HG03097 (cell line): ENCODE measurements at regions not wholly inside any gene's neighbourhood (a gene's known extent, or its start where the extent isn't known, plus 50 kb on each side); places are given as distances from the start of the nearest gene placed in this dataset.
"Not testable (repeated sequence)": the region's sequence is repeated elsewhere in the genome, so short reads cannot be mapped to it uniquely, and the experiment has no call there.

Experiments
- ATAC-seq: cut with Tn5 transposase; IDR thresholded peaks from one replicate; pipeline ENCODE4 v1.9.1; 2021; ENCODE audit not compliant: unreplicated experiment, low FRiP score

GRCh38 chr2:16416651-16417050 lies 249.0 kb downstream of the CYRIA start:
- no peak for ATAC-seq

DNA sequence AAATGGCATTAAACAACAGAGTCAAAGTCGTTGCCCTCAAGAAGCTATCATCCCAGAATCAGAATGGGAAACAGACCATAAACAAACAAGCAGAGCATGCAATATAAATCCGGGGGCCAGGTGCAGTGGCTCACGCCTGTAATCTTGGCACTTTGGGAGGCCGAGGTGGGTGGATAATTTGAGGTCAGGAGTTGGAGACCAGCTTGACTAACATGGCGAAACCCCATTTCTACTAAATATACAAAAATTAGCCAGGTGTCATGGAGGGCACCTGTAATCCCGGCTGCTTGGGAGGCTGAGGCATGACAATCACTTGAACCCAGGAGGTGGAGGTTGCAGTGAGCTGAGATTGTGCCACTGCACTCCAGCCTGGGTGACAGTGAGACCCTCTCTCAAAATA lies 249.8 kb downstream of the CYRIA start:
- ATAC-seq = not testable (repeated sequence)

DNA sequence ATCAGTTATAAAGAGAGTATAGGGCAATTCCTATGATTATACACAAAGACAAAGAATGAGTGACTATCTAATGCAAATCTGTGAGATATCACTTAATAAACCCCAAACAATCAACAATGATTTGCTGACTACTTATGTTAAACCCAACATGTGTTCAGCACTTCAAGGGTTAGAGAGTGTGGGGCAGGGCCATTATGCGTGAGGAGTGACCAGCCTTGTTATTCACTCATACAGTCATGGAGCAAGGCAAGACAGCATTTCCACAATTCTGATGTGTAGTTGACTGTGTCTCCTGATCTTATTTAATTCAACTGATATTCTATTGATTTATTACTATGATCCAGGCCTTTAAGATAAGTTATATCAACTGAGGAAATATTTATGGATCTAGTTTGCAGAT lies 251.7 kb downstream of the CYRIA start:
- ATAC-seq = no peak

- ATAC-seq = no peak
Observed at GRCh38 chr2:16413285-16413684, 252.3 kb downstream of the CYRIA start.

DNA sequence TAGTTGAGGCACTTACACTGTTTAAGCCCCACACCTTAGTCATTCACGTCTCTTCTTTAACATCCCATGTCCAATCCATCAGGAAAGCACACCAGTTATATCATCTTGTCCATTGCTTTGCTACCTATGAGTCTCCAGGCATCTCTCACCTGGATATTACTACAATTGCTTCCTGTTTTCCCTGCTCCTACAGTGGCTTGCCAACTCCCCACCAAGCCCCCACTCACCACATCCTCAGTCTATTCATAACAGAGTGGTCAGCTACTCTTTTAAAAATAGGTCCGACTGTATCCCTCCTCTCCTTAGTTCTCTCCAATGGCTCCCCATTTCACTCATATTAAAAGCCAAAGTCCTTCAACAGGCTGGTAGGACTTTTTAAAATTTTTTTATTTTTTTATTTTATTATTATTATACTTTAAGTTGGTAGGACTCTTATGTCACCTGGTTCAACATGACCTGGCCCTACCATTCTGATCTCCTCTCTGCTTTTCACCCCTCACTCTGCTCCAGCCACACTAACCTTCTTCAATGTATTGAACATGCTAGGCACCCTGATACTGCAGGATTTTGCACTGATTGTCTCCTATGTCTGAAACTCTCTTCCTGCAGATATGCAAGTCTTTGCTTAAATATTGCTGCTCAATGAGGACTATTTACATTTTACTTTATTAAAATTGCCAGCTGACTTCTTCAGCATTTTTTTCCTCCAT lies 253.2 kb downstream of the CYRIA start:
- ATAC-seq = no peak

DNA sequence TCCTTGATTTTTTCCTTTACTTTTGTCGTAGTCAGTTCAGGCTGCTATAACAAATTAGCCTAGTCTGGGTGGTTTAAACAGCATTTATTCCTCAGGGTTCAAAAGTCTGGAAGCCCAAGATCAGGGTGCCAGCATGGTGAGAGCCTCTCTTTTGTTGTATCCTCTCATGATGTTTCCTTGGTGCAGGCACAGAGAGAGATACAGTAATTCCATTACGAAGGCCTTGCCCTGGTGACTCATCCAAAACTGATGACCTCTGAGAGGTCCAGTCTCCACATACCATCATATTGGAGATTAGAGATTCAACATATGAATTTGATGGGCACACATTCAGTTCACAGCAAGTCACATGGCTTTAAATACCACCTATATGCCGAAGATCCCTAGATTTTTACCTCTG lies 253.8 kb downstream of the CYRIA start:
- ATAC-seq = no peak

DNA sequence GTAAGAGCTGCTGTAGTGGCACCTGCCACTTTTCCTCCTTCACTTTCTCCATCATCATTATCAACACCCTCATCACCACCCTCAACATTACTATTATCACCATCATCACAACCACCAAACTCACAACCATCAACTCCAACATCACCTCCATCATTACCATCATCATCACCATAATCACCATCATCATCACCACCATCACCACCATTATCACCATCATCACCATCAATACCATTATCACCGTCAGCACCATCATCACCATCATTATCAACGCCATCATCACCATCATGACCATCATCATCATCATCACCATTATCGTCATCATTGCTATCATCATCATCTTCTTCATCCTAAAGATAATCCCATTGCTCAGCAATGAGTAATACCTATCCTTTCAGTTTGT lies 255.8 kb downstream of the CYRIA start:
- no peak for ATAC-seq

DNA sequence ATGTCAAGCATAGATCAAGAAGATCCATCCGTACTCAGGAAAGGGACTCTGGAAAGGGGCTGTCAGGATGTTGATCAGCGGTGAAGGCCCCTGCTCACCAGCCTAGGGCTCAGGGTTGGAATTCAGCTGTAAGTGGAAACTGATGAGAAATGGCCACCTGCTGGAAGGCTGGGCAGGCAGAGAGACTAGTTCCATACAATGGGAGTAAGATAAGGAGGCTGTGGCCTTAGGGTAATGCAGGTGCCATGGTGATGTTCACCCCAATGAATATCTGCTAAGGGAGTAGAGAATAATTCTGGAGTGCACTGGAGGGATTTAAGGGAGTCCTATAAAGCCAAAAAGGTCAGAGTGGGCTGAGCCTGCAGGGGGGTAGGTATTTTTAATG lies 256.6 kb downstream of the CYRIA start:
- ATAC-seq = no peak

GRCh38 chr2:16408331-16409005 lies 257.2 kb downstream of the CYRIA start:
- no peak for ATAC-seq

- ATAC-seq = no peak
Observed at GRCh38 chr2:16407358-16407757, 258.3 kb downstream of the CYRIA start.

- ATAC-seq = no peak
Observed at GRCh38 chr2:16406496-16407289, 258.9 kb downstream of the CYRIA start.

GRCh38 chr2:16405551-16405950 lies 260.1 kb downstream of the CYRIA start:
- ATAC-seq = no peak

DNA sequence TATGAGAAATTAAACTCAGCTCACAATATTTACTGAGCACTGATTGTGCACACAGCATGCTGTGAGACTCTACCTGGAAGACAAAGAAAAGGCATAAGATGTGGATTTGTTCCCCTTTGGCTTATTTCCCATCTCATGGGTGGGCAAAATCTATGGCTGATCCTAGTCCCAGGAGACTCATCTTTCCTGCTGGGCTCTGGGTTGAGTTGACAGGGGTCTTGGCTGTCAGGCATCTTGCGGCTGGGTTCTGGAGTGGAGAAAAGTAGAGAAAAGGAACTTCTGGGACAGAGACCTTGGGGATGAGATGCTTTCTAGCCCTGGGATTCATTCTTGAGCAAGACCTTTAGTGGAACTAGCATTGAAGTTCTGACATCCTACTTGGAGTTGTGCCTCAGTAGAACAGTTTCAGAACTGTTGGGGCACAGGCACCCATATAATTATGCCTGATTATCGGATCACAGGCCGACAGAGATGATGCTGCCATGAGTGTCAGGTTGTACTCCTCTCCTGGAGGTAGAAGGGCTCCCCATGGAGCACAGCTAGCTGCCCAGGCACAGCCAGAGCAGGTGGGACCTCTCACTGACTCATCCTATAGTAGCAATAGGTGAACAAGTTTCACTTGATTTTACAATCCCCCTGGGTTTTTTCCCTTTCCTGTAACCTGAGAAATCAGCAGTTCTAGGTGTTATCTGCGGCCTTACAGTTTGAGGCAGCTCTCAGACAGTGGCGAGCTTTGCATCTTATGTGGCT lies 260.9 kb downstream of the CYRIA start:
- no peak for ATAC-seq

GRCh38 chr2:16404146-16404545 lies 261.5 kb downstream of the CYRIA start:
- no peak for ATAC-seq

DNA sequence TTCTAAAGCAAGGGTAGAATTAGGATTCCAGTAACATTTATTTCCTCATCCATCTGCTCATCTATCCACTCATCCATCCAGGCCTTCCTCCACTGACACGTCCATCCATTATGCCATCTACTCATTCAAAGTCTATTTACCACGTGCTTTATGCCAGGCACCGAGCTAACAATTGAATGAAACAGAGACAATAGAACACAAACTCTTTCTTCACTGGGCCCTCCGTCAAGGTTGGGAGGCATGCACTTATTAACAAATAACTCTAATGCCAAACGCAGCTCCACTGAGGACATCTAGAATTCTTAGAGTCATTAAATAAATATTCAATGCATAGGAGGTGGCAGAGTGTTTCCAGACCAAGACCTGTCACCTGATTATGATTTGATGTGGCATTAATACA lies 262.7 kb downstream of the CYRIA start:
- no peak for ATAC-seq

DNA sequence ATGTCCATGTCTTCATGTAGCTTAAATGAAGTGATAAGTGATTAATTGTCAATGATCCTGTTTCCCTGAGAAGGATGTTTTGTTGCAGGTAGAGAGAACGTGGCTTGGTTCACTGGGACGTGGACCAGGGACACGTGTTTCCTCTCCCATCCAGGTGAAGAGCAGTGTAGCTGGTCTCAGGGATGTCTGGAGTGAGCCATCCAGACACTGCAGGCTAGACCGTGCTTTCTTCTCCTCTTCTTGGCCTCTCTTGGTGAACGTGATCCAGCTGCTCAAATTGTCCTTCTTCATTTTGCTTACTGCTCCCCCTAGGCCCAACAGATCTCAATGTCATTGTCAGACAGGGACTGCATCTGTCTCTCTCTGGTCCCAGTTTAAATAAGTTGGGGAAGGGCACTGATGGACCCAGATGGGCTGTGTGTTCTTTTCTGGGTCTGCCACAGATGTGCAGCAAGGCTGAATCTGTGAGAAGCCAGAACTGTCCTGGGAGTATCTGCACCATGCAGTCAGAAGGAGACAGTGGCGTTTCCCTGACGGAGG lies 263.8 kb downstream of the CYRIA start:
- no peak for ATAC-seq

GRCh38 chr2:16400127-16400623 lies 265.5 kb downstream of the CYRIA start:
- ATAC-seq = no peak

- no peak for ATAC-seq
Observed at GRCh38 chr2:16398486-16399043, 267.1 kb downstream of the CYRIA start.

DNA sequence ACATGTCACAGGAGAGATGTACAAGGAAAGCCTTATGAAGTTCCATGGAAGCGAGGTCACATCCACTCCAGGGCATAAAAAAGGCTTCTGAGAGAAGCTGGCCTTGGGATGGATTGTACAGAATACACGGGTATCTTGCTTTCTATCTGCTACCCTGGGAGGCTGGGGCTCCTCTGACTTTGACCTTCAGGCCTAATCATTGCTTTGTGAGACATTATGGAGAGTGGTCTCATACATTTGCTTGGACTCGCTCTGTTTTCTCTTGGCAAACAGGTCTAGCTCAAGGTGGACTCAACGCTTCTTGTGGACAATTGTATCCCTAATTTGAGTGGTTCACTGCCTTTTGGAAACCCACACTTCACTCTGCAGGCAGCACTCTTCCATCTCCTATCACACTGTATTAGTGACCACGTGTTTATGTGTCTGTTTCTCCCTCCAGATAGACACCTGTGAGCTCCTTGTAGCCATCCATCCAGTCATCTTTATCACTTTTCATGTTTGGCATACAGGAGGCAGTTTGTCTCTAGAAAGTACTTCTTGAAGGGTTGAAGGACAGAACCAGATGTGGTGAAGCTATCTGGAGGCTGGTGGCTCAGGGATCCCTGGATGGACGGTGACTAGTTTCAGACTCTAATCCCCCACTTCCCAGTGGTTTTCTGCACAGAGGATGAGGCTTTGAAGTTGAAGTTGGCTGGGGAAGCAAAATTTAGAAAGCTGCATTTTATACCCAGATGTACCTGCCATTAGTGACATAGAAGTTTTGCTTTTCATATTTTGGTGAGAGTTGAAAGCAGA lies 267.8 kb downstream of the CYRIA start:
- no peak for ATAC-seq
